Neural cell (in vitro differentiated cells): ENCODE measurements at regions not wholly inside any gene's neighbourhood (a gene's known extent, or its start where the extent isn't known, plus 50 kb on each side); places are given as distances from the start of the nearest gene placed in this dataset.
"Not testable (repeated sequence)": the region's sequence is repeated elsewhere in the genome, so short reads cannot be mapped to it uniquely, and the experiment has no call there.

Experiments used
- H2AFZ ChIP-seq: fragments of 200-600, 300-800 bp; sonication (generic), shearing (Covaris generic); 2 replicates; pipeline ENCODE4 v1.6.0; 2014; ENCODE audit warnings: low read depth, mild to moderate bottlenecking, antibody characterized with exemption, low read length, moderate library complexity
- H3F3A ChIP-seq: fragments of 200-600 bp; shearing (Covaris generic); 2 replicates; pipeline ENCODE4 v1.6.1; 2016; ENCODE audit warnings: mild to moderate bottlenecking, moderate library complexity, mixed read lengths, antibody characterized with exemption, low read length; ENCODE audit not compliant: insufficient read depth, poor library complexity, severe bottlenecking
- H3K27ac ChIP-seq: fragments of 200-600, 300-800 bp; sonication (generic), shearing (Covaris generic); 2 replicates; pipeline ENCODE4 v1.5.1; 2014; ENCODE audit warnings: mild to moderate bottlenecking, low read length, moderate library complexity
- H3K27me3 ChIP-seq: fragments of 300-800, 200-600 bp; sonication (generic), shearing (Covaris generic); 2 replicates; pipeline ENCODE4 v1.6.0; 2014; ENCODE audit warnings: mild to moderate bottlenecking, low read depth, low read length, moderate library complexity; ENCODE audit not compliant: insufficient read depth
- H3K36me3 ChIP-seq: fragments of 300-800, 200-600 bp; sonication (generic), shearing (Covaris generic); 2 replicates; pipeline ENCODE4 v1.5.1; 2014; ENCODE audit warnings: mild to moderate bottlenecking, antibody characterized with exemption, low read length, moderate library complexity; ENCODE audit not compliant: insufficient read depth
- H3K4me2 ChIP-seq: fragments of 300-800, 200-600 bp; sonication (generic), shearing (Covaris generic); 2 replicates; pipeline ENCODE4 v1.6.0; 2014; ENCODE audit warnings: mild to moderate bottlenecking, low read length
- H3K4me3 ChIP-seq: fragments of 300-800, 200-600 bp; sonication (generic), shearing (Covaris generic); 2 replicates; pipeline ENCODE4 v1.5.1; 2014; ENCODE audit warnings: mild to moderate bottlenecking, low read length, moderate library complexity
- H3K79me2 ChIP-seq: fragments of 200-600 bp; shearing (Covaris generic); replicated peaks from 2 replicates; pipeline ENCODE4 v1.6.0; 2014; ENCODE audit warnings: mild to moderate bottlenecking, low read length, moderate library complexity; ENCODE audit not compliant: insufficient read depth
- H3K9ac ChIP-seq: fragments of 300-800, 200-600 bp; sonication (generic), shearing (Covaris generic); 2 replicates; pipeline ENCODE4 v1.6.1; 2016; ENCODE audit warnings: mild to moderate bottlenecking, low read length, mixed read lengths
- H3K9me2 ChIP-seq: fragments of 200-600 bp; shearing (Covaris generic); 2 replicates; pipeline ENCODE4 v1.6.1; 2016; ENCODE audit warnings: mild to moderate bottlenecking, low read length, mixed read lengths; ENCODE audit not compliant: insufficient read depth
- H3K9me3 ChIP-seq: fragments of 200-600, 300-800 bp; sonication (generic), shearing (Covaris generic); 2 replicates; pipeline ENCODE4 v1.6.1; 2016; ENCODE audit warnings: mild to moderate bottlenecking, mixed run types, low read length, moderate library complexity, mixed read lengths
- H4K20me1 ChIP-seq: fragments of 200-600 bp; shearing (Covaris generic); 2 replicates; pipeline ENCODE4 v1.6.1; 2016; ENCODE audit warnings: mild to moderate bottlenecking, mixed run types; ENCODE audit not compliant: insufficient read depth
- EP300 ChIP-seq: fragments of 450-650 bp; conservative IDR thresholded peaks from 2 replicates; pipeline ENCODE4 v1.6.1; 2014; ENCODE audit warnings: antibody characterized with exemption, mild to moderate bottlenecking, moderate library complexity; ENCODE audit not compliant: poor library complexity, severe bottlenecking
- EZH2 ChIP-seq: fragments of 200-600, 300-800 bp; shearing (Covaris generic), sonication (generic); IDR thresholded peaks from 2 replicates; pipeline ENCODE4 v1.6.1; 2014; ENCODE audit warnings: antibody characterized with exemption, low read length, borderline replicate concordance, mild to moderate bottlenecking; ENCODE audit not compliant: insufficient read depth, poor library complexity, severe bottlenecking
- MXI1 ChIP-seq: fragments of 450-650 bp; conservative IDR thresholded peaks from 2 replicates; pipeline ENCODE4 v1.6.1; 2014; ENCODE audit warnings: antibody characterized with exemption, mild to moderate bottlenecking; ENCODE audit not compliant: poor library complexity, severe bottlenecking
- POLR2AphosphoS5 ChIP-seq: IDR thresholded peaks from 2 replicates; pipeline ENCODE4 v1.6.1; 2012
- RAD21 ChIP-seq: fragments of 450-650 bp; conservative IDR thresholded peaks from 2 replicates; pipeline ENCODE4 v1.6.1; 2014; ENCODE audit warnings: antibody characterized with exemption, mild to moderate bottlenecking, moderate library complexity
- SMC3 ChIP-seq: fragments of 450-650 bp; conservative IDR thresholded peaks from 2 replicates; pipeline ENCODE4 v1.6.1; 2014; ENCODE audit warnings: antibody characterized with exemption, mild to moderate bottlenecking, moderate library complexity; ENCODE audit not compliant: poor library complexity
- TAF1 ChIP-seq: IDR thresholded peaks from 2 replicates; pipeline ENCODE4 v1.6.1; 2012; ENCODE audit warnings: low read depth
- TF ChIP-seq, protein P1 (sequence below): fragments of 450-650 bp; IDR thresholded peaks from 2 replicates; pipeline ENCODE4 v1.5.1; 2014; ENCODE audit warnings: antibody characterized with exemption, mild to moderate bottlenecking, moderate library complexity; ENCODE audit not compliant: poor library complexity, severe bottlenecking
- TF ChIP-seq, protein P2 (sequence below): IDR thresholded peaks from 2 replicates; pipeline ENCODE4 v1.6.1; 2012; ENCODE audit warnings: borderline replicate concordance

DNA sequence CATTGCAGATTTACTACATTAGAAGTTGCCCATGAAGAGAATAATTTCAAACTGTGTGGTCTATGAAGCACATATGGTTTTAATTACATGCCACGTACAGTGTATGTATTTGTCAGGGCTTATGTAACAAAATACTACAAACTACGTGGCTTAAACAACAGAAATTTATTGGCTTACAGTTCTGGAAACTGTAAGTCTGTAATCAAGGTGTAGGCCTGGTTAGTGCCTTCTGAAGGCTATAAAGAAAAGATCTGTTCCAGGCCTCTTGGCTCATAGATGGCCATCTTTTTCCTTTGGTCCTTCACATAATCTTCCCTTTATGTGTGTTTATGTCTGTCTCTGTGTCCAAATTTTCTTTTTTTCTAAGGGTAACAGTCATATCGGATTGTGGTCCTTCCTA, 1160.2 kb downstream of the FAM133A start:
- TF ChIP-seq POLR2AphosphoS5 (no peak), EP300 (no peak), EZH2 (no peak), TAF1 (no peak), SMC3 (no peak), MXI1 (no peak), RAD21 (no peak)
- TF ChIP-seq, protein P1, sequence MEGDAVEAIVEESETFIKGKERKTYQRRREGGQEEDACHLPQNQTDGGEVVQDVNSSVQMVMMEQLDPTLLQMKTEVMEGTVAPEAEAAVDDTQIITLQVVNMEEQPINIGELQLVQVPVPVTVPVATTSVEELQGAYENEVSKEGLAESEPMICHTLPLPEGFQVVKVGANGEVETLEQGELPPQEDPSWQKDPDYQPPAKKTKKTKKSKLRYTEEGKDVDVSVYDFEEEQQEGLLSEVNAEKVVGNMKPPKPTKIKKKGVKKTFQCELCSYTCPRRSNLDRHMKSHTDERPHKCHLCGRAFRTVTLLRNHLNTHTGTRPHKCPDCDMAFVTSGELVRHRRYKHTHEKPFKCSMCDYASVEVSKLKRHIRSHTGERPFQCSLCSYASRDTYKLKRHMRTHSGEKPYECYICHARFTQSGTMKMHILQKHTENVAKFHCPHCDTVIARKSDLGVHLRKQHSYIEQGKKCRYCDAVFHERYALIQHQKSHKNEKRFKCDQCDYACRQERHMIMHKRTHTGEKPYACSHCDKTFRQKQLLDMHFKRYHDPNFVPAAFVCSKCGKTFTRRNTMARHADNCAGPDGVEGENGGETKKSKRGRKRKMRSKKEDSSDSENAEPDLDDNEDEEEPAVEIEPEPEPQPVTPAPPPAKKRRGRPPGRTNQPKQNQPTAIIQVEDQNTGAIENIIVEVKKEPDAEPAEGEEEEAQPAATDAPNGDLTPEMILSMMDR, result no peak
- TF ChIP-seq, protein P2, sequence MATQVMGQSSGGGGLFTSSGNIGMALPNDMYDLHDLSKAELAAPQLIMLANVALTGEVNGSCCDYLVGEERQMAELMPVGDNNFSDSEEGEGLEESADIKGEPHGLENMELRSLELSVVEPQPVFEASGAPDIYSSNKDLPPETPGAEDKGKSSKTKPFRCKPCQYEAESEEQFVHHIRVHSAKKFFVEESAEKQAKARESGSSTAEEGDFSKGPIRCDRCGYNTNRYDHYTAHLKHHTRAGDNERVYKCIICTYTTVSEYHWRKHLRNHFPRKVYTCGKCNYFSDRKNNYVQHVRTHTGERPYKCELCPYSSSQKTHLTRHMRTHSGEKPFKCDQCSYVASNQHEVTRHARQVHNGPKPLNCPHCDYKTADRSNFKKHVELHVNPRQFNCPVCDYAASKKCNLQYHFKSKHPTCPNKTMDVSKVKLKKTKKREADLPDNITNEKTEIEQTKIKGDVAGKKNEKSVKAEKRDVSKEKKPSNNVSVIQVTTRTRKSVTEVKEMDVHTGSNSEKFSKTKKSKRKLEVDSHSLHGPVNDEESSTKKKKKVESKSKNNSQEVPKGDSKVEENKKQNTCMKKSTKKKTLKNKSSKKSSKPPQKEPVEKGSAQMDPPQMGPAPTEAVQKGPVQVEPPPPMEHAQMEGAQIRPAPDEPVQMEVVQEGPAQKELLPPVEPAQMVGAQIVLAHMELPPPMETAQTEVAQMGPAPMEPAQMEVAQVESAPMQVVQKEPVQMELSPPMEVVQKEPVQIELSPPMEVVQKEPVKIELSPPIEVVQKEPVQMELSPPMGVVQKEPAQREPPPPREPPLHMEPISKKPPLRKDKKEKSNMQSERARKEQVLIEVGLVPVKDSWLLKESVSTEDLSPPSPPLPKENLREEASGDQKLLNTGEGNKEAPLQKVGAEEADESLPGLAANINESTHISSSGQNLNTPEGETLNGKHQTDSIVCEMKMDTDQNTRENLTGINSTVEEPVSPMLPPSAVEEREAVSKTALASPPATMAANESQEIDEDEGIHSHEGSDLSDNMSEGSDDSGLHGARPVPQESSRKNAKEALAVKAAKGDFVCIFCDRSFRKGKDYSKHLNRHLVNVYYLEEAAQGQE, result no peak
- H3K9me3 ChIP-seq, result no peaks in the 10 kb centered on the region
- no peaks in the 10 kb centered on the region for H3F3A ChIP-seq
- no peaks in the 10 kb centered on the region for H3K36me3 ChIP-seq
- H3K27ac ChIP-seq, result no peak overlapping the region
- no peaks in the 10 kb centered on the region for H3K79me2 ChIP-seq
- H3K9me2 ChIP-seq, result no peaks in the 10 kb centered on the region
- no peak overlapping the region for H3K4me2 ChIP-seq
- H4K20me1 ChIP-seq, result no peaks in the 10 kb centered on the region
- no peak overlapping the region for H3K9ac ChIP-seq
- no peak overlapping the region for H3K4me3 ChIP-seq
- H2AFZ ChIP-seq, result no peak overlapping the region
- no peaks in the 10 kb centered on the region for H3K27me3 ChIP-seq

DNA sequence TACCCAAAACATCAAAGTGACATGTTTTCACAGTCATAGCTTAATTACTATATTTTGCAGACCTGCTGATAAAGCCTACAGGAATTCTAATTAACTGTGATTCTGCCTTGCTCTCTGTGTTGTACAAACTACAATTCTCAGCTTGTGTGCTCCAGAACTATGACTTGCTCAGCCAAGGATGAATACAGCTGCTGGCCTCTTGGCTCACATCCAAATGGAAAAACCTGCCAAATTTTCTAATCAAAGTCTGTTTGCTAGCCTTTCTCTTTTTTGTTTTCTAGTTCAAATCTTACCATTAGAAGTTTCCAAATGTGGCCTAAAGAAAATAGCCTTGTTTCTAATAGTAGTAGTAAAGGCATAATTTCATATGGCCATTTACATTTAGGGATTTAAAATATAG, 1176.8 kb downstream of the FAM133A start:
- no peaks in the 10 kb centered on the region for H3K27me3 ChIP-seq
- no peak overlapping the region for H3K9ac ChIP-seq
- H3K9me3 ChIP-seq, result no peaks in the 10 kb centered on the region

DNA sequence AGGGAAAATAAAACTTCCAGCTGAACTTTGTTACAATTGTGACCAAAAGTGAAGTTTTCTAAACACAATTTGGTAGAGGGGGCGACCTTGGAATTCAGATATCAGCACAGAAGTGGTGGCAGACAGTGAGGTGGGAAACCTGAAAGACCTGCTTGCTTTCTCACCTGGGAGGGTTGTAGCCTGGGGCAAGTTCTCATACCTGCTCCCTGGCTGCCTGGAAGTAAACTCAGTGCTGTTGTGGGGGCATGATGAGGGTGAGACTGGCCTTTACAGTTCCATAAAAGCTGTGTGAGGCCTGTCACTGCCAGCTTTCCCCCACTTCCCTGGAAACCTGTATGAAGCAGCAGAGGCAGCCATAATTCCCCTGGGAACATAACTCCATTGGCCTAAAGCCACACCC, 1180.2 kb downstream of the FAM133A start:
- Histone ChIP-seq H3K79me2 (no peaks in the 10 kb centered on the region), H2AFZ (no peak overlapping the region)
- TF ChIP-seq SMC3 (no peak), TAF1 (no peak), RAD21 (no peak), MXI1 (no peak), EP300 (no peak), POLR2AphosphoS5 (no peak), EZH2 (no peak)
- TF ChIP-seq, protein P2, result no peak

More for the DNA sequence above, 1176.8 kb downstream of the FAM133A start:
- Histone ChIP-seq H3K4me2 (no peak overlapping the region), H4K20me1 (no peaks in the 10 kb centered on the region), H3K36me3 (no peaks in the 10 kb centered on the region), H3K9me2 (no peaks in the 10 kb centered on the region), H3K27ac (no peak overlapping the region), H3F3A (no peaks in the 10 kb centered on the region), H3K79me2 (no peaks in the 10 kb centered on the region), H3K4me3 (no peak overlapping the region), H2AFZ (no peak overlapping the region)
- TF ChIP-seq MXI1, result no peak

DNA sequence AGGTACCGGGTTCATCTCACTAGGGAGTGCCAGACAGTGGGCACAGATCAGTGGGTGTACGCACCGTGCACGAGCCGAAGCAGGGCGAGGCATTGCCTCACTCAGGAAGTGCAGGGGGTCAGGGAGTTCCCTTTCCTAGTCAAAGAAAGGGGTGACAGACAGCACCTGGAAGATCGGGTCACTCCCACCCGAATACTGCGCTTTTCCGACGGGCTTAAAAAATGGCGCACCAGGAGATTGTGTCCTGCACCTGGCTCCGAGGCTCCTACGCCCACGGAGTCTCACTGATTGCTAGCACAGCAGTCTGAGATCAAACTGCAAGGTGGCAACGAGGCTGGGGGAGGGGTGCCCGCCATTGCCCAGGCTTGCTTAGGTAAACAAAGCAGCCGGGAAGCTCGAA, 1188.5 kb downstream of the FAM133A start:
- H3K9me3 ChIP-seq, H3F3A ChIP-seq, H3K27ac ChIP-seq, H3K4me2 ChIP-seq, H4K20me1 ChIP-seq, H3K9ac ChIP-seq, H3K79me2 ChIP-seq, H3K9me2 ChIP-seq, H3K36me3 ChIP-seq, H2AFZ ChIP-seq, H3K27me3 ChIP-seq, H3K4me3 ChIP-seq: not testable (repeated sequence)

More for the DNA sequence above, 1180.2 kb downstream of the FAM133A start:
- no peak overlapping the region for H3K4me2 ChIP-seq
- no peaks in the 10 kb centered on the region for H3K27me3 ChIP-seq
- no peaks in the 10 kb centered on the region for H4K20me1 ChIP-seq
- H3K27ac ChIP-seq, result no peak overlapping the region
- H3K9me3 ChIP-seq, result no peaks in the 10 kb centered on the region
- H3K9me2 ChIP-seq, result no peaks in the 10 kb centered on the region
- no peak overlapping the region for H3K9ac ChIP-seq
- no peaks in the 10 kb centered on the region for H3K36me3 ChIP-seq
- no peaks in the 10 kb centered on the region for H3F3A ChIP-seq
- no peak overlapping the region for H3K4me3 ChIP-seq
